NCI-H1417 treated with DMSO at 0.1 percent for 48 hours (cell line): ENCODE measurements at regions not wholly inside any gene's neighbourhood (a gene's known extent, or its start where the extent isn't known, plus 50 kb on each side); places are given as distances from the start of the nearest gene placed in this dataset.

Experiments
- DNase-seq: peaks from one replicate; lab custom pipeline; 2025; lab: John Stamatoyannopoulos, UW

GRCh38 chr14:40899435-40899834 is 707.2 kb upstream of the LRFN5 start:
- DNase-seq = no peak

- DNase-seq = no peak
Observed at GRCh38 chr14:40894846-40895245, 711.8 kb upstream of the LRFN5 start.

- DNase-seq = no peak
Observed at GRCh38 chr14:40889126-40889525, 717.5 kb upstream of the LRFN5 start.

- no peak for DNase-seq
Observed at GRCh38 chr14:40887912-40888311, 718.8 kb upstream of the LRFN5 start.

GRCh38 chr14:40870252-40870651 is 736.4 kb upstream of the LRFN5 start:
- DNase-seq = no peak

- no peak for DNase-seq
Observed at GRCh38 chr14:40859055-40859454, 747.6 kb upstream of the LRFN5 start.

- DNase-seq = no peak
Observed at GRCh38 chr14:40855343-40855742, 751.3 kb upstream of the LRFN5 start.

GRCh38 chr14:40850191-40850590 is 756.5 kb upstream of the LRFN5 start:
- DNase-seq = no peak

- no peak for DNase-seq
Observed at GRCh38 chr14:40847480-40847879, 759.2 kb upstream of the LRFN5 start.

- no peak for DNase-seq
Observed at GRCh38 chr14:40842816-40843215, 763.9 kb upstream of the LRFN5 start.

- DNase-seq = no peak
Observed at GRCh38 chr14:40841886-40842285, 764.8 kb upstream of the LRFN5 start.

- no peak for DNase-seq
Observed at GRCh38 chr14:40838601-40839000, 768.1 kb upstream of the LRFN5 start.

- no peak for DNase-seq
Observed at GRCh38 chr14:40806471-40806870, 800.2 kb upstream of the LRFN5 start.

- no peak for DNase-seq
Observed at GRCh38 chr14:40796168-40796567, 810.5 kb upstream of the LRFN5 start.

GRCh38 chr14:40784860-40785259 is 821.8 kb upstream of the LRFN5 start:
- no peak for DNase-seq

- DNase-seq = no peak
Observed at GRCh38 chr14:40762685-40763084, 844.0 kb upstream of the LRFN5 start.

- no peak for DNase-seq
Observed at GRCh38 chr14:40762177-40762576, 844.5 kb upstream of the LRFN5 start.

- no peak for DNase-seq
Observed at GRCh38 chr14:40760704-40761103, 846.0 kb upstream of the LRFN5 start.

GRCh38 chr14:40758076-40758475 is 848.6 kb upstream of the LRFN5 start:
- DNase-seq = no peak

GRCh38 chr14:40757376-40757950 is 849.2 kb upstream of the LRFN5 start:
- no peak for DNase-seq

GRCh38 chr14:40733206-40733605 is 873.5 kb upstream of the LRFN5 start:
- no peak for DNase-seq

GRCh38 chr14:40727107-40727506 is 879.6 kb upstream of the LRFN5 start:
- DNase-seq = no peak

- DNase-seq = no peak
Observed at GRCh38 chr14:40713387-40713786, 893.3 kb upstream of the LRFN5 start.

- DNase-seq = no peak
Observed at GRCh38 chr14:40697231-40697630, 909.4 kb upstream of the LRFN5 start.

GRCh38 chr14:40694023-40694422 is 912.7 kb upstream of the LRFN5 start:
- no peak for DNase-seq
